Thyroid gland (tissue), 4 donors: ENCODE measurements at regions not wholly inside any gene's neighbourhood (a gene's known extent, or its start where the extent isn't known, plus 50 kb on each side); places are given as distances from the start of the nearest gene placed in this dataset.

Experiments used
- DNase-seq, 2 donors: peaks; one replicate each; pipeline ENCODE4 v3.0.0-alpha.2; 2019
- H3K27ac ChIP-seq, 3 donors: fragments of 200-600 bp; sonication (generic); 1 replicate in 2 of 3; 2 replicates in 1 of 3; pipeline ENCODE4 v1.5.1; 2016 to 2019; ENCODE audit warnings: mild to moderate bottlenecking in 1 of 3, moderate library complexity in 1 of 3
- H3K27me3 ChIP-seq: fragments of 200-600 bp; sonication (generic); one replicate; pipeline ENCODE4 v1.5.1; 2019
- H3K36me3 ChIP-seq, 2 donors: fragments of 200-600 bp; sonication (generic); one replicate each; pipeline ENCODE4 v1.5.1; 2016 to 2019
- H3K4me1 ChIP-seq, 2 donors: fragments of 200-600 bp; sonication (generic); one replicate each; pipeline ENCODE4 v1.5.1; 2017 to 2019
- H3K4me3 ChIP-seq, 3 donors: fragments of 200-600 bp; sonication (generic); replicated peaks in 1 of 3; 1 replicate in 2 of 3; 2 replicates in 1 of 3; pipeline ENCODE4 v1.5.1; 2016; ENCODE audit warnings: mild to moderate bottlenecking in 1 of 3
- H3K9me3 ChIP-seq: fragments of 200-600 bp; sonication (generic); one replicate; pipeline ENCODE4 v1.5.1; 2017
- CTCF ChIP-seq, 6 experiments: fragments of 200-600 bp in 3 of 6; fragments of 450-650 bp in 3 of 6; sonication (generic) in 3 of 6; IDR thresholded peaks; one replicate each; pipeline ENCODE4 v1.5.1; 2016 to 2019; ENCODE audit warnings: antibody characterized with exemption in 6 of 6, mild to moderate bottlenecking in 2 of 6, inconsistent platforms in 1 of 6, moderate library complexity in 1 of 6
- POLR2A ChIP-seq, 2 donors: fragments of 450-650 bp; IDR thresholded peaks; one replicate each; pipeline ENCODE4 v1.6.1; 2017; ENCODE audit warnings: antibody characterized with exemption in 2 of 2, mild to moderate bottlenecking in 2 of 2, moderate library complexity in 1 of 2
- WGBS, 2 donors: methylation state at CpG; one replicate each; pipeline ENCODE4 v1.1.5; 2017; 5-methylcytosine and 5-hydroxymethylcytosine counted together
- intact Hi-C: fragments of 100-400 bp; cut with DNase I; formaldehyde crosslinking; loops from one replicate; pipeline ENCODE4 v1.15.1; 2023

GRCh38 chr20:40634891-40635290 is 54.1 kb downstream of the MAFB start:
- H3K27ac ChIP-seq: no peak overlapping the region
- 84 to 90% methylated on average over 3 of the region's 3 CpGs for WGBS, 2 donors
- TF ChIP-seq CTCF (IDR thresholded peaks at IDR 0.05): no peak
- no peak for TF ChIP-seq POLR2A (IDR thresholded peaks at IDR 0.05)
- no peaks in the 10 kb centered on the region for H3K4me1 ChIP-seq
- intact Hi-C loops: no loop called here
- no peak overlapping the region for H3K4me3 ChIP-seq
- H3K36me3 ChIP-seq: no peaks in the 10 kb centered on the region
- H3K9me3 ChIP-seq: no peaks in the 10 kb centered on the region
- no peaks in the 10 kb centered on the region for H3K27me3 ChIP-seq
- no peak for DNase-seq

GRCh38 chr20:40633123-40633850 is 55.7 kb downstream of the MAFB start:
- no peaks in the 10 kb centered on the region for H3K36me3 ChIP-seq
- no peak overlapping the region for H3K4me3 ChIP-seq
- TF ChIP-seq POLR2A (IDR thresholded peaks at IDR 0.05) (no peak), CTCF (IDR thresholded peaks at IDR 0.05) (no peak)
- no peaks in the 10 kb centered on the region for H3K4me1 ChIP-seq
- intact Hi-C loops: no loop called here
- 79 to 85% methylated on average over 4 to 5 of the region's 5 CpGs for WGBS, 2 donors
- H3K9me3 ChIP-seq: no peaks in the 10 kb centered on the region
- no peaks in the 10 kb centered on the region for H3K27me3 ChIP-seq
- no peak for DNase-seq
- no peak overlapping the region for H3K27ac ChIP-seq

- DNase-seq: no peak
- no peaks in the 10 kb centered on the region for H3K27me3 ChIP-seq
- TF ChIP-seq POLR2A (IDR thresholded peaks at IDR 0.05): no peak
- no peak for TF ChIP-seq CTCF (IDR thresholded peaks at IDR 0.05)
- H3K36me3 ChIP-seq: no peaks in the 10 kb centered on the region
- no peaks in the 10 kb centered on the region for H3K4me1 ChIP-seq
- H3K27ac ChIP-seq: no peak overlapping the region
- WGBS, 2 donors: 86 to 88% methylated on average over 10 of the region's 10 CpGs
- intact Hi-C loops: no loop called here
- H3K4me3 ChIP-seq: no peak overlapping the region
- H3K9me3 ChIP-seq: no peaks in the 10 kb centered on the region
Observed at GRCh38 chr20:40632346-40632976, 56.6 kb downstream of the MAFB start.

- no peaks in the 10 kb centered on the region for H3K4me1 ChIP-seq
- no peaks in the 10 kb centered on the region for H3K27me3 ChIP-seq
- no peak overlapping the region for H3K4me3 ChIP-seq
- no peaks in the 10 kb centered on the region for H3K9me3 ChIP-seq
- H3K27ac ChIP-seq: no peak overlapping the region
- no peak for DNase-seq
- TF ChIP-seq POLR2A (IDR thresholded peaks at IDR 0.05): no peak
- TF ChIP-seq CTCF (IDR thresholded peaks at IDR 0.05): no peak
- WGBS, 2 donors: 96 to 100% methylated on average over 4 to 10 of the region's 10 CpGs
- intact Hi-C loops: no loop called here
- H3K36me3 ChIP-seq: no peaks in the 10 kb centered on the region
Observed at GRCh38 chr20:40631119-40631631, 57.9 kb downstream of the MAFB start.

DNA sequence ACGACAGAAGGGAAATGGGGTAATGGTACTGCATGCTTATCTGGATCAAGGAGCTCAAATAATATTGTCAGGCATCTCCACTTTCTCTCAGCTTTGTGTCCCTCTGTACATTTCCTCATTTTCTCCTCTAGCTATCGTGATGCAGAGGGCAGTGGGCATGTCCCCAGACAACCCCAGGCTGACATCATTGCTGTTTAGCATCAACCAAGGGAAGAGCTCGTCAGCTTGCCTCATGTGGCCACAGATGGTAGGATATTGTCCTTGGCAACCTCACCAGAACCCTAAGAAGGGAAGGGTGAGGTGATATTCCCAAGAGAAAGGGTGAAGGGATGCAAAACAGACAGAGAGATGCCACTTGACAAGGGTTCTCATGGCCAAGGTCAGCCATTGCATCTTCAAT is 58.3 kb downstream of the MAFB start:
- H3K9me3 ChIP-seq: no peaks in the 10 kb centered on the region
- no peak for DNase-seq
- no peaks in the 10 kb centered on the region for H3K27me3 ChIP-seq
- H3K4me3 ChIP-seq: no peak overlapping the region
- no peaks in the 10 kb centered on the region for H3K4me1 ChIP-seq
- no peaks in the 10 kb centered on the region for H3K36me3 ChIP-seq
- intact Hi-C loops: no loop called here
- H3K27ac ChIP-seq: no peak overlapping the region
- no peak for TF ChIP-seq POLR2A (IDR thresholded peaks at IDR 0.05)
- no peak for TF ChIP-seq CTCF (IDR thresholded peaks at IDR 0.05)
- 79 to 92% methylated on average over 3 of the region's 3 CpGs for WGBS, 2 donors
